ENCODE measurements at regions not wholly inside any gene's neighbourhood (a gene's known extent, or its start where the extent isn't known, plus 50 kb on each side); places are given as distances from the start of the nearest gene placed in this dataset.
"Not testable (repeated sequence)": the region's sequence is repeated elsewhere in the genome, so short reads cannot be mapped to it uniquely, and the experiment has no call there.

GRCh38 chr10:35933491-35933890, 291.4 kb upstream of the FZD8 start:
- TF ChIP-seq POLR2A (IDR thresholded peaks at IDR 0.05) (no peak), CTCF (IDR thresholded peaks at IDR 0.05) (no peak)
- DNase-seq (no peak), ATAC-seq (peak in 2 of 4 donors; percentile 68)
- Histone ChIP-seq H3K4me1 (peaks cover 0 to 8% (median 0%) of the 10 kb centered on the region in 4 donors), H3K27ac (no peak overlapping the region), H3K9me3 (no peaks in the 10 kb centered on the region), H3K36me3 (no peaks in the 10 kb centered on the region), H3K4me3 (no peak overlapping the region), H3K27me3 (no peaks in the 10 kb centered on the region)
- WGBS (ENCODE audit: insufficient coverage, low coverage, low lambda C conversion rate, missing lambda C conversion rate) = 50% methylated on average over 1 of the region's 1 CpG
- intact Hi-C loops (cut with DNase I) = no loop called here

GRCh38 chr10:35929962-35930361, 287.9 kb upstream of the FZD8 start:
- H3K4me3 ChIP-seq; H3K27me3 ChIP-seq; H3K9me3 ChIP-seq; ATAC-seq; intact Hi-C loops (cut with DNase I); H3K36me3 ChIP-seq; DNase-seq; H3K27ac ChIP-seq; H3K4me1 ChIP-seq: not testable (repeated sequence)
- 88% methylated on average over 2 of the region's 2 CpGs for WGBS (ENCODE audit: insufficient coverage, low coverage, low lambda C conversion rate, missing lambda C conversion rate)

DNA sequence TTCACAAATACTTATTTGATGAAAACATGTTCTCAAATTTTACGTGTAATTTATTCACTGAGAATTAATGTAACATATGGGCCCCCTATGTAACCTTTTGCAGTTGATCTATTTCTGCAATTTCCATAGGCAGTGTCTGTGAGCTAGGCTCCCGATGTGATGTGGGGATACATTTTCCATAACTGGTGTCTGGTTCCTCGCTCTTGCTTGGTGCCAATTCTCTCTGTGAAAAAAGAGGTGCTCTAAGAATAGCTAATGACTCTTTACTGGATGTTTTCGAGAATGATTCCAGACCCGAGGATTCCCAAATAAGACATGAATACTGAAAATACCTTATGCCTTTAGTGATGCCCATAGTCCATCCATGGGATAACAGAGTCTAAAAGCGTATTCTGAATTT, 286.7 kb upstream of the FZD8 start:
- no peak for DNase-seq
- no peak for TF ChIP-seq POLR2A (IDR thresholded peaks at IDR 0.05)
- TF ChIP-seq CTCF (IDR thresholded peaks at IDR 0.05) = no peak
- intact Hi-C loops (cut with DNase I) = no loop called here
- H3K4me1 ChIP-seq = peaks cover 0 to 6% (median 0%) of the 10 kb centered on the region in 4 donors
- H3K4me3 ChIP-seq = no peak overlapping the region
- no peaks in the 10 kb centered on the region for H3K36me3 ChIP-seq
- H3K27me3 ChIP-seq = no peaks in the 10 kb centered on the region
- ATAC-seq = no peak
- WGBS (ENCODE audit: insufficient coverage, low coverage, low lambda C conversion rate, missing lambda C conversion rate) = 68% methylated on average over 6 of the region's 6 CpGs
- no peaks in the 10 kb centered on the region for H3K9me3 ChIP-seq
- H3K27ac ChIP-seq = no peak overlapping the region

- Histone ChIP-seq H3K4me1 (no peaks in the 10 kb centered on the region), H3K9me3 (no peaks in the 10 kb centered on the region), H3K36me3 (no peaks in the 10 kb centered on the region), H3K27me3 (no peaks in the 10 kb centered on the region), H3K27ac (no peak overlapping the region), H3K4me3 (no peak overlapping the region)
- intact Hi-C loops (cut with DNase I) = no loop called here
- ATAC-seq (no peak), DNase-seq (no peak)
- WGBS (ENCODE audit: insufficient coverage, low coverage, low lambda C conversion rate, missing lambda C conversion rate) = 82% methylated on average over 7 of the region's 9 CpGs
- TF ChIP-seq CTCF (IDR thresholded peaks at IDR 0.05) = no peak
- TF ChIP-seq POLR2A (IDR thresholded peaks at IDR 0.05) = no peak
Observed at GRCh38 chr10:35927990-35928488, 285.9 kb upstream of the FZD8 start.

GRCh38 chr10:35927341-35927740, 285.2 kb upstream of the FZD8 start:
- no peak for ATAC-seq
- Histone ChIP-seq H3K4me1 (no peaks in the 10 kb centered on the region), H3K9me3 (no peaks in the 10 kb centered on the region), H3K27ac (no peak overlapping the region), H3K4me3 (no peak overlapping the region), H3K27me3 (no peaks in the 10 kb centered on the region), H3K36me3 (no peaks in the 10 kb centered on the region)
- no peak for DNase-seq
- 59% methylated on average over 5 of the region's 7 CpGs for WGBS (ENCODE audit: insufficient coverage, low coverage, low lambda C conversion rate, missing lambda C conversion rate)
- TF ChIP-seq CTCF (IDR thresholded peaks at IDR 0.05) = no peak
- no peak for TF ChIP-seq POLR2A (IDR thresholded peaks at IDR 0.05)
- intact Hi-C loops (cut with DNase I) = no loop called here

All from right lobe of liver (tissue), 6 donors.